Thyroid gland (tissue), 4 donors: ENCODE measurements at regions not wholly inside any gene's neighbourhood (a gene's known extent, or its start where the extent isn't known, plus 50 kb on each side); places are given as distances from the start of the nearest gene placed in this dataset.

Experiments used
- POLR2A ChIP-seq, 2 donors: fragments of 450-650 bp; IDR thresholded peaks; one replicate each; pipeline ENCODE4 v1.6.1; 2017; ENCODE audit warnings: antibody characterized with exemption in 2 of 2, mild to moderate bottlenecking in 2 of 2, moderate library complexity in 1 of 2
- TF ChIP-seq, protein P1 (sequence below), 6 experiments: fragments of 200-600 bp in 3 of 6; fragments of 450-650 bp in 3 of 6; sonication (generic) in 3 of 6; IDR thresholded peaks; one replicate each; pipeline ENCODE4 v1.5.1; 2016 to 2019; ENCODE audit warnings: antibody characterized with exemption in 6 of 6, mild to moderate bottlenecking in 2 of 6, inconsistent platforms in 1 of 6, moderate library complexity in 1 of 6

- TF ChIP-seq, protein P1, sequence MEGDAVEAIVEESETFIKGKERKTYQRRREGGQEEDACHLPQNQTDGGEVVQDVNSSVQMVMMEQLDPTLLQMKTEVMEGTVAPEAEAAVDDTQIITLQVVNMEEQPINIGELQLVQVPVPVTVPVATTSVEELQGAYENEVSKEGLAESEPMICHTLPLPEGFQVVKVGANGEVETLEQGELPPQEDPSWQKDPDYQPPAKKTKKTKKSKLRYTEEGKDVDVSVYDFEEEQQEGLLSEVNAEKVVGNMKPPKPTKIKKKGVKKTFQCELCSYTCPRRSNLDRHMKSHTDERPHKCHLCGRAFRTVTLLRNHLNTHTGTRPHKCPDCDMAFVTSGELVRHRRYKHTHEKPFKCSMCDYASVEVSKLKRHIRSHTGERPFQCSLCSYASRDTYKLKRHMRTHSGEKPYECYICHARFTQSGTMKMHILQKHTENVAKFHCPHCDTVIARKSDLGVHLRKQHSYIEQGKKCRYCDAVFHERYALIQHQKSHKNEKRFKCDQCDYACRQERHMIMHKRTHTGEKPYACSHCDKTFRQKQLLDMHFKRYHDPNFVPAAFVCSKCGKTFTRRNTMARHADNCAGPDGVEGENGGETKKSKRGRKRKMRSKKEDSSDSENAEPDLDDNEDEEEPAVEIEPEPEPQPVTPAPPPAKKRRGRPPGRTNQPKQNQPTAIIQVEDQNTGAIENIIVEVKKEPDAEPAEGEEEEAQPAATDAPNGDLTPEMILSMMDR (IDR thresholded peaks at IDR 0.05): no peak
- no peak for TF ChIP-seq POLR2A (IDR thresholded peaks at IDR 0.05)
Measured at GRCh38 chr12:125742413-125742812, 677.2 kb downstream of the AACS start.
